ENCODE measurements at regions not wholly inside any gene's neighbourhood (a gene's known extent, or its start where the extent isn't known, plus 50 kb on each side); places are given as distances from the start of the nearest gene placed in this dataset.

- Histone ChIP-seq H3K9ac (ENCODE audit: low read length) (no peak overlapping the region), H3K4me2 (ENCODE audit: low read length) (no peak overlapping the region), H3K79me1 (ENCODE audit: low read length) (no peaks in the 10 kb centered on the region), H3K4me1 (ENCODE audit: control insufficient read depth, low read depth, low read length) (no peaks in the 10 kb centered on the region), H3K27me3 (ENCODE audit: insufficient read depth, low read length, poor library complexity) (no peaks in the 10 kb centered on the region), H3K23ac (ENCODE audit: low read length) (no peak overlapping the region), H4K5ac (ENCODE audit: low read length) (no peak overlapping the region), H3K18ac (ENCODE audit: low read length) (no peak overlapping the region), H3K36me3 (ENCODE audit: control insufficient read depth, insufficient read depth, low read length) (no peaks in the 10 kb centered on the region), H2AK5ac (ENCODE audit: low read length) (no peak overlapping the region), H3K4ac (ENCODE audit: low read depth, low read length) (no peak overlapping the region), H3K56ac (ENCODE audit: low read length) (no peak overlapping the region), H3K4me3 (ENCODE audit: low read length) (no peak overlapping the region), H3K79me2 (ENCODE audit: control insufficient read depth, insufficient read depth, low read length) (no peaks in the 10 kb centered on the region), H2BK120ac (ENCODE audit: low read depth, low read length) (no peak overlapping the region), H2BK5ac (ENCODE audit: low read length) (no peak overlapping the region), H2BK15ac (replicated peaks; ENCODE audit: low read depth) (no peak overlapping the region), H4K8ac (ENCODE audit: low read depth, low read length) (no peak overlapping the region), H3K27ac (ENCODE audit: low read depth, low read length) (no peak overlapping the region)
- no peak for DNase-seq
- WGBS (ENCODE audit: extremely low coverage, insufficient coverage, low lambda C conversion rate), result no CpG with 5 or more reads among the region's 5 CpGs
Measured at GRCh38 chr4:173761938-173762337, 231.9 kb upstream of the HAND2 start.

- no peak overlapping the region for H3K56ac ChIP-seq (ENCODE audit: low read length)
- no CpG with 5 or more reads among the region's 5 CpGs for WGBS (ENCODE audit: extremely low coverage, insufficient coverage, low lambda C conversion rate)
Measured at GRCh38 chr4:173761236-173761635, 231.2 kb upstream of the HAND2 start.

DNA sequence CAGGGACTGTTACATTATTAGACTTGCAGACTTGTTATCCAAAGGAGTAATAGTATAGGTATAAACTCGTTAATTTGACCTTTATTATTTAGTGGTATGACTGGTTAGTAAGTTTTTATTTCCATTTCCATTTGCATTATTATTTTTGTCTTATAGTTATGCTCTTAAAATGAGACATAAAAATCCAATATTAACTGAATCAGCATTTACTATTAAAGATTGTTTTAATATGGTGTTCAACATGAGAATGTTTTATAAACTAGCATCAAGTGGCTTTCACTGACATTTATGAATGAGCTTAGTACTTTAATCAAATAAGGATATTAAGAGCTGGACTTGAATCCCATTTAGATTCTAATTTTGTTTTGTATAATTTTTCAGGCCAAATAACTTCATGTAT lies 228.1 kb upstream of the HAND2 start:
- Histone ChIP-seq H3K23ac (ENCODE audit: low read length) (no peak overlapping the region), H2AK5ac (ENCODE audit: low read length) (no peak overlapping the region), H4K8ac (ENCODE audit: low read depth, low read length) (no peak overlapping the region), H3K4me1 (ENCODE audit: control insufficient read depth, low read depth, low read length) (no peaks in the 10 kb centered on the region), H3K79me2 (ENCODE audit: control insufficient read depth, insufficient read depth, low read length) (no peaks in the 10 kb centered on the region), H3K27ac (ENCODE audit: low read depth, low read length) (no peak overlapping the region), H3K36me3 (ENCODE audit: control insufficient read depth, insufficient read depth, low read length) (no peaks in the 10 kb centered on the region), H2BK120ac (ENCODE audit: low read depth, low read length) (no peak overlapping the region), H3K4me3 (ENCODE audit: low read length) (no peak overlapping the region), H2BK15ac (replicated peaks; ENCODE audit: low read depth) (no peak overlapping the region), H3K27me3 (ENCODE audit: insufficient read depth, low read length, poor library complexity) (no peaks in the 10 kb centered on the region), H2BK5ac (ENCODE audit: low read length) (no peak overlapping the region), H3K4me2 (ENCODE audit: low read length) (no peak overlapping the region), H3K9ac (ENCODE audit: low read length) (no peak overlapping the region), H3K18ac (ENCODE audit: low read length) (no peak overlapping the region), H3K56ac (ENCODE audit: low read length) (no peak overlapping the region), H3K79me1 (ENCODE audit: low read length) (no peaks in the 10 kb centered on the region), H4K5ac (ENCODE audit: low read length) (no peak overlapping the region), H3K4ac (ENCODE audit: low read depth, low read length) (no peak overlapping the region)
- no peak for DNase-seq
- no CpG with 5 or more reads among the region's 1 CpG for WGBS (ENCODE audit: extremely low coverage, insufficient coverage, low lambda C conversion rate)

More at GRCh38 chr4:173761236-173761635, 231.2 kb upstream of the HAND2 start:
- H3K4me3 ChIP-seq (ENCODE audit: low read length), result no peak overlapping the region
- H3K23ac ChIP-seq (ENCODE audit: low read length), result no peak overlapping the region
- H2BK120ac ChIP-seq (ENCODE audit: low read depth, low read length), result no peak overlapping the region
- no peaks in the 10 kb centered on the region for H3K79me2 ChIP-seq (ENCODE audit: control insufficient read depth, insufficient read depth, low read length)
- no peaks in the 10 kb centered on the region for H3K36me3 ChIP-seq (ENCODE audit: control insufficient read depth, insufficient read depth, low read length)
- H3K18ac ChIP-seq (ENCODE audit: low read length), result no peak overlapping the region
- no peak overlapping the region for H3K27ac ChIP-seq (ENCODE audit: low read depth, low read length)
- no peaks in the 10 kb centered on the region for H3K4me1 ChIP-seq (ENCODE audit: control insufficient read depth, low read depth, low read length)
- no peak overlapping the region for H4K5ac ChIP-seq (ENCODE audit: low read length)
- no peak overlapping the region for H4K8ac ChIP-seq (ENCODE audit: low read depth, low read length)
- no peak overlapping the region for H2BK15ac ChIP-seq (replicated peaks; ENCODE audit: low read depth)
- H3K4ac ChIP-seq (ENCODE audit: low read depth, low read length), result no peak overlapping the region
- no peak overlapping the region for H2BK5ac ChIP-seq (ENCODE audit: low read length)
- DNase-seq, result no peak
- no peak overlapping the region for H3K9ac ChIP-seq (ENCODE audit: low read length)
- H2AK5ac ChIP-seq (ENCODE audit: low read length), result no peak overlapping the region
- H3K27me3 ChIP-seq (ENCODE audit: insufficient read depth, low read length, poor library complexity), result no peaks in the 10 kb centered on the region
- no peak overlapping the region for H3K4me2 ChIP-seq (ENCODE audit: low read length)
- H3K79me1 ChIP-seq (ENCODE audit: low read length), result no peaks in the 10 kb centered on the region

DNA sequence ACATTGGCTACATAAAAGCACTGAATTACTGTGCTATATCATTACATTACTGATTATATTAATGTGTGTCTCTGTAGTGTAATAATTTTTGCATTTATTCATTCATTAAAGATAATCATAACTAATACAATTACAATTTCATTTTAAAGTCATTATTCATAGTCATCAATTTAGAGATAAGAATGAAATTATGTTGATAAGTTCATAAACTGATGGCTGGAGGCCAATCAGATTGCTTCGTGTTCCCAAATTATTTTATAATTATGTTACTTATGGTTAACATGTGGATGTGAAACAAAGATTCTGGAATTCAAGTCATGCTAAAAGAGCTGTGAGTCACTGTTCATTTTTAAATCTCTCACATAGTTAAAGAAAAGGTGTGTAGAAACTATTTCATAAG lies 223.4 kb upstream of the HAND2 start:
- Histone ChIP-seq H3K4me3 (ENCODE audit: low read length) (no peak overlapping the region), H2BK5ac (ENCODE audit: low read length) (no peak overlapping the region), H3K4ac (ENCODE audit: low read depth, low read length) (no peak overlapping the region), H3K56ac (ENCODE audit: low read length) (no peak overlapping the region), H3K79me1 (ENCODE audit: low read length) (no peaks in the 10 kb centered on the region), H3K36me3 (ENCODE audit: control insufficient read depth, insufficient read depth, low read length) (no peaks in the 10 kb centered on the region), H3K9ac (ENCODE audit: low read length) (no peak overlapping the region), H3K27me3 (ENCODE audit: insufficient read depth, low read length, poor library complexity) (no peaks in the 10 kb centered on the region), H2BK120ac (ENCODE audit: low read depth, low read length) (no peak overlapping the region), H3K4me1 (ENCODE audit: control insufficient read depth, low read depth, low read length) (no peaks in the 10 kb centered on the region), H3K27ac (ENCODE audit: low read depth, low read length) (no peak overlapping the region), H4K8ac (ENCODE audit: low read depth, low read length) (no peak overlapping the region), H3K4me2 (ENCODE audit: low read length) (no peak overlapping the region), H2BK15ac (replicated peaks; ENCODE audit: low read depth) (no peak overlapping the region), H2AK5ac (ENCODE audit: low read length) (no peak overlapping the region), H3K79me2 (ENCODE audit: control insufficient read depth, insufficient read depth, low read length) (no peaks in the 10 kb centered on the region), H4K5ac (ENCODE audit: low read length) (no peak overlapping the region), H3K23ac (ENCODE audit: low read length) (no peak overlapping the region), H3K18ac (ENCODE audit: low read length) (no peak overlapping the region)
- no peak for DNase-seq
- no CpG with 5 or more reads among the region's 1 CpG for WGBS (ENCODE audit: extremely low coverage, insufficient coverage, low lambda C conversion rate)

GRCh38 chr4:173752610-173753230 lies 222.7 kb upstream of the HAND2 start:
- Histone ChIP-seq H4K8ac (ENCODE audit: low read depth, low read length) (no peak overlapping the region), H3K79me2 (ENCODE audit: control insufficient read depth, insufficient read depth, low read length) (no peaks in the 10 kb centered on the region), H3K4ac (ENCODE audit: low read depth, low read length) (no peak overlapping the region), H3K4me3 (ENCODE audit: low read length) (no peak overlapping the region), H2BK120ac (ENCODE audit: low read depth, low read length) (no peak overlapping the region), H3K4me1 (ENCODE audit: control insufficient read depth, low read depth, low read length) (no peaks in the 10 kb centered on the region), H3K4me2 (ENCODE audit: low read length) (no peak overlapping the region), H3K23ac (ENCODE audit: low read length) (no peak overlapping the region), H3K79me1 (ENCODE audit: low read length) (no peaks in the 10 kb centered on the region), H2BK5ac (ENCODE audit: low read length) (no peak overlapping the region), H4K5ac (ENCODE audit: low read length) (no peak overlapping the region), H3K18ac (ENCODE audit: low read length) (no peak overlapping the region), H3K27me3 (ENCODE audit: insufficient read depth, low read length, poor library complexity) (no peaks in the 10 kb centered on the region), H2AK5ac (ENCODE audit: low read length) (no peak overlapping the region), H3K36me3 (ENCODE audit: control insufficient read depth, insufficient read depth, low read length) (no peaks in the 10 kb centered on the region), H3K56ac (ENCODE audit: low read length) (peak overlapping the region; percentile 12), H3K27ac (ENCODE audit: low read depth, low read length) (no peak overlapping the region), H3K9ac (ENCODE audit: low read length) (no peak overlapping the region), H2BK15ac (replicated peaks; ENCODE audit: low read depth) (no peak overlapping the region)
- WGBS (ENCODE audit: extremely low coverage, insufficient coverage, low lambda C conversion rate), result no CpG with 5 or more reads among the region's 7 CpGs
- peak; percentile 90 for DNase-seq

DNA sequence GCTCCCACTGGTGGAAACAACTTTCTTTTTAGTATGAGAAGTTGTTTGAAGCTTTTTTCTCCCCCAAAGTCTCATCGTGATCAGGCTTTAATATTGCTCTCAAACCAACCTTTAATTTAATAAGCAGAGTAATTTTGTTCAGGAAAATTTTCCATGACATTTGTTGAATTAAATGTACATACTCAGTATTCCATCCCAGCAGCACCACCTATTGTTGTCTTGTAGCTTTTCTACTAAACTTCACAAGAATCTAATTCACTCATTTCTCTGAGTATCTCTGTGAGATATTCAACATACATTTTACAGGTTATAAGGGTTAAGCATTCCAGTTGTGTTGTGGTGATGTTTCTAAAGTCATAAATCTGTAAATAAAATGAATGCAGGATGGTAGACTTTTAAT lies 218.3 kb upstream of the HAND2 start:
- no peak overlapping the region for H3K27ac ChIP-seq (ENCODE audit: low read depth, low read length)
- DNase-seq, result no peak
- H3K9ac ChIP-seq (ENCODE audit: low read length), result no peak overlapping the region
- H2AK5ac ChIP-seq (ENCODE audit: low read length), result no peak overlapping the region
- H3K4me3 ChIP-seq (ENCODE audit: low read length), result no peak overlapping the region
- H3K79me2 ChIP-seq (ENCODE audit: control insufficient read depth, insufficient read depth, low read length), result no peaks in the 10 kb centered on the region
- H3K4me2 ChIP-seq (ENCODE audit: low read length), result no peak overlapping the region
- no CpG with 5 or more reads among the region's 1 CpG for WGBS (ENCODE audit: extremely low coverage, insufficient coverage, low lambda C conversion rate)
- H3K4ac ChIP-seq (ENCODE audit: low read depth, low read length), result no peak overlapping the region
- no peak overlapping the region for H2BK15ac ChIP-seq (replicated peaks; ENCODE audit: low read depth)
- no peaks in the 10 kb centered on the region for H3K79me1 ChIP-seq (ENCODE audit: low read length)
- no peak overlapping the region for H3K23ac ChIP-seq (ENCODE audit: low read length)
- no peaks in the 10 kb centered on the region for H3K4me1 ChIP-seq (ENCODE audit: control insufficient read depth, low read depth, low read length)
- H3K18ac ChIP-seq (ENCODE audit: low read length), result no peak overlapping the region
- H2BK120ac ChIP-seq (ENCODE audit: low read depth, low read length), result no peak overlapping the region
- no peaks in the 10 kb centered on the region for H3K36me3 ChIP-seq (ENCODE audit: control insufficient read depth, insufficient read depth, low read length)
- no peak overlapping the region for H2BK5ac ChIP-seq (ENCODE audit: low read length)
- H4K5ac ChIP-seq (ENCODE audit: low read length), result no peak overlapping the region
- H3K56ac ChIP-seq (ENCODE audit: low read length), result no peak overlapping the region
- no peak overlapping the region for H4K8ac ChIP-seq (ENCODE audit: low read depth, low read length)
- H3K27me3 ChIP-seq (ENCODE audit: insufficient read depth, low read length, poor library complexity), result no peaks in the 10 kb centered on the region
